HG03457 (cell line): ENCODE measurements at regions not wholly inside any gene's neighbourhood (a gene's known extent, or its start where the extent isn't known, plus 50 kb on each side); places are given as distances from the start of the nearest gene placed in this dataset.

Experiments used
- ATAC-seq: cut with Tn5 transposase; IDR thresholded peaks from one replicate; pipeline ENCODE4 v1.9.1; 2021; ENCODE audit warnings: moderate number of reproducible peaks; ENCODE audit not compliant: unreplicated experiment

GRCh38 chr10:83921984-83922860 lies 217.1 kb upstream of the GHITM start:
- ATAC-seq: no peak

- no peak for ATAC-seq
Observed at GRCh38 chr10:83925133-83925532, 214.2 kb upstream of the GHITM start.

GRCh38 chr10:83926606-83927005 lies 212.7 kb upstream of the GHITM start:
- no peak for ATAC-seq

GRCh38 chr10:83927166-83927565 lies 212.1 kb upstream of the GHITM start:
- ATAC-seq: no peak

- no peak for ATAC-seq
Observed at GRCh38 chr10:83929399-83929798, 209.9 kb upstream of the GHITM start.

GRCh38 chr10:83931669-83932068 lies 207.6 kb upstream of the GHITM start:
- ATAC-seq: no peak

- no peak for ATAC-seq
Observed at GRCh38 chr10:83932245-83932644, 207.1 kb upstream of the GHITM start.

- no peak for ATAC-seq
Observed at GRCh38 chr10:83934062-83934461, 205.2 kb upstream of the GHITM start.

- ATAC-seq: no peak
Observed at GRCh38 chr10:83934641-83935338, 204.5 kb upstream of the GHITM start.

GRCh38 chr10:83935339-83935736 lies 204.0 kb upstream of the GHITM start:
- ATAC-seq: no peak

- ATAC-seq: no peak
Observed at GRCh38 chr10:83935911-83936310, 203.4 kb upstream of the GHITM start.

GRCh38 chr10:83937161-83937560 lies 202.1 kb upstream of the GHITM start:
- ATAC-seq: no peak

- ATAC-seq: no peak
Observed at GRCh38 chr10:83937826-83938225, 201.5 kb upstream of the GHITM start.

GRCh38 chr10:83941189-83941588 lies 198.1 kb upstream of the GHITM start:
- no peak for ATAC-seq

GRCh38 chr10:83942410-83942809 lies 196.9 kb upstream of the GHITM start:
- no peak for ATAC-seq

- ATAC-seq: no peak
Observed at GRCh38 chr10:83943049-83943448, 196.3 kb upstream of the GHITM start.

GRCh38 chr10:83943920-83944319 lies 195.4 kb upstream of the GHITM start:
- no peak for ATAC-seq

GRCh38 chr10:83945982-83946718 lies 193.2 kb upstream of the GHITM start:
- ATAC-seq: no peak

- no peak for ATAC-seq
Observed at GRCh38 chr10:83952314-83952713, 187.0 kb upstream of the GHITM start.

- ATAC-seq: no peak
Observed at GRCh38 chr10:83953589-83953988, 185.7 kb upstream of the GHITM start.

- no peak for ATAC-seq
Observed at GRCh38 chr10:83954193-83954799, 185.0 kb upstream of the GHITM start.
